CD4-positive, CD25-positive, alpha-beta regulatory T cell (primary cell): ENCODE measurements at regions not wholly inside any gene's neighbourhood (a gene's known extent, or its start where the extent isn't known, plus 50 kb on each side); places are given as distances from the start of the nearest gene placed in this dataset.

Experiments used
- ATAC-seq, 2 donors: fragments of 150-1000 bp; cut with Tn5 transposase; one replicate each; pipeline ENCODE4 v1.10.0; 2021; ENCODE audit warnings: low read depth in 2 of 2, moderate number of reproducible peaks in 2 of 2, moderate library complexity in 1 of 2
- DNase-seq, 3 donors: peaks; one replicate each; pipeline versions ENCODE4 v3.0.0 to v3.0.0-alpha.2; 2012 to 2022; ENCODE audit warnings: mixed read lengths in 1 of 3
- H3K27ac ChIP-seq: one replicate; pipeline ENCODE4 v1.7.0; 2013; ENCODE audit warnings: mild to moderate bottlenecking, low read length; ENCODE audit not compliant: insufficient read depth, poor library complexity, severe bottlenecking
- H3K27me3 ChIP-seq: one replicate; pipeline ENCODE4 v1.7.0; 2013; ENCODE audit warnings: low read length; ENCODE audit not compliant: control insufficient read depth, insufficient read depth
- H3K36me3 ChIP-seq: one replicate; pipeline ENCODE4 v1.7.0; 2013; ENCODE audit warnings: mild to moderate bottlenecking, low read length, moderate library complexity; ENCODE audit not compliant: control insufficient read depth, insufficient read depth
- H3K4me1 ChIP-seq: 2 replicates; pipeline ENCODE4 v1.7.0; 2013; ENCODE audit warnings: mild to moderate bottlenecking, low read length; ENCODE audit not compliant: insufficient read depth, control insufficient read depth, poor library complexity, severe bottlenecking
- H3K4me3 ChIP-seq: one replicate; pipeline ENCODE4 v1.7.0; 2013; ENCODE audit warnings: low read depth, mild to moderate bottlenecking, low read length, moderate library complexity
- H3K9me3 ChIP-seq, 2 experiments: 1 replicate in 1 of 2; 2 replicates in 1 of 2; pipeline ENCODE4 v1.7.0; 2013; ENCODE audit warnings: low read length in 2 of 2, mild to moderate bottlenecking in 1 of 2, moderate library complexity in 1 of 2; ENCODE audit not compliant: control insufficient read depth in 2 of 2
- H3K27ac Mint-ChIP-seq, 3 donors: one replicate each; pipeline ENCODE4 v1.8.0; 2020 to 2022; ENCODE audit warnings: mild to moderate bottlenecking in 3 of 3, mixed read lengths in 3 of 3, moderate library complexity in 2 of 3
- H3K27me3 Mint-ChIP-seq: one replicate; pipeline ENCODE4 v1.8.0; 2022; ENCODE audit warnings: mild to moderate bottlenecking, mixed read lengths
- H3K36me3 Mint-ChIP-seq: one replicate; pipeline ENCODE4 v1.8.0; 2020; ENCODE audit warnings: mixed read lengths
- H3K4me1 Mint-ChIP-seq, 4 donors: one replicate each; pipeline ENCODE4 v1.8.0; 2020 to 2022; ENCODE audit warnings: mixed read lengths in 4 of 4, mild to moderate bottlenecking in 1 of 4
- H3K4me3 Mint-ChIP-seq, 4 donors: one replicate each; pipeline ENCODE4 v1.8.0; 2020 to 2022; ENCODE audit warnings: mild to moderate bottlenecking in 4 of 4, mixed read lengths in 4 of 4, moderate library complexity in 3 of 4
- H3K9me3 Mint-ChIP-seq, 7 donors: one replicate each; pipeline ENCODE4 v1.8.0; 2020 to 2022; ENCODE audit warnings: mixed read lengths in 7 of 7, mild to moderate bottlenecking in 3 of 7, moderate library complexity in 2 of 7

- H3K27me3 ChIP-seq: no peaks in the 10 kb centered on the region
- Mint-ChIP-seq H3K27me3 (no peaks in the 10 kb centered on the region), H3K4me1 (no peaks in the 10 kb centered on the region), H3K36me3 (no peaks in the 10 kb centered on the region), H3K4me3 (no peak overlapping the region), H3K27ac (no peak overlapping the region), H3K9me3 (peaks cover 0 to 3% (median 0%) of the 10 kb centered on the region in 7 donors)
- no peaks in the 10 kb centered on the region for H3K4me1 ChIP-seq
- H3K9me3 ChIP-seq: no peaks in the 10 kb centered on the region
- DNase-seq (no peak), ATAC-seq (no peak)
- no peaks in the 10 kb centered on the region for H3K36me3 ChIP-seq
- no peak overlapping the region for H3K27ac ChIP-seq
- no peak overlapping the region for H3K4me3 ChIP-seq
Measured at GRCh38 chrX:137297167-137297566, 263.4 kb upstream of the GPR101 start.

DNA sequence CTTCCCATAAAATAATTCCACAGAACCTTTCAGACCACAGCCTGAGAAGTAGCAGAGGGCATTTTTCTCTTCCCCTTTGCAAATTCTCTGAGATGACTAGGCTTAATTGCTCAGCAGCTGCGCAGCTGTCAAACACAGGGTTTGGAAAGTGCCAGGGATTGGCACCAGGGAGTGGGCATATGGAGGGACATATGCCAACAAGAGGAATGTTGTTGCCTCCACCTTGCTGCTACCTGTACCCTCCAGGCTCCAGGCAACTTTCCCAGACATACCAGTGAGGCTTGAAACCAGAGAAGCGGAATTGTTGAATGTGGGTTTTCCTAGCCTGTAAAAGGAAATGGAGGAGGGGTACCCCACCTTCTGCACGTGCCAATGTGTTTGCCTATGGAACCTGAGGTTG is 256.2 kb upstream of the GPR101 start:
- Histone ChIP-seq H3K9me3 (no peaks in the 10 kb centered on the region), H3K4me3 (no peak overlapping the region), H3K27me3 (no peaks in the 10 kb centered on the region), H3K36me3 (no peaks in the 10 kb centered on the region), H3K4me1 (no peaks in the 10 kb centered on the region), H3K27ac (no peak overlapping the region)
- H3K4me1 Mint-ChIP-seq: no peaks in the 10 kb centered on the region
- H3K27me3 Mint-ChIP-seq: peaks cover 4% of the 10 kb centered on the region
- H3K36me3 Mint-ChIP-seq: no peaks in the 10 kb centered on the region
- peaks cover 0 to 4% (median 0%) of the 10 kb centered on the region in 7 donors for H3K9me3 Mint-ChIP-seq
- ATAC-seq (no peak), DNase-seq (no peak)
- no peak overlapping the region for H3K27ac Mint-ChIP-seq
- no peak overlapping the region for H3K4me3 Mint-ChIP-seq

GRCh38 chrX:137287191-137287590 is 253.4 kb upstream of the GPR101 start:
- no peaks in the 10 kb centered on the region for H3K27me3 ChIP-seq
- Mint-ChIP-seq H3K4me3 (no peak overlapping the region), H3K4me1 (no peaks in the 10 kb centered on the region), H3K27ac (no peak overlapping the region), H3K27me3 (peaks cover 4% of the 10 kb centered on the region), H3K9me3 (peaks cover 0 to 5% (median 0%) of the 10 kb centered on the region in 7 donors), H3K36me3 (no peaks in the 10 kb centered on the region)
- DNase-seq (no peak), ATAC-seq (no peak)
- no peaks in the 10 kb centered on the region for H3K36me3 ChIP-seq
- H3K9me3 ChIP-seq: no peaks in the 10 kb centered on the region
- no peaks in the 10 kb centered on the region for H3K4me1 ChIP-seq
- no peak overlapping the region for H3K4me3 ChIP-seq
- no peak overlapping the region for H3K27ac ChIP-seq

GRCh38 chrX:137286423-137286822 is 252.6 kb upstream of the GPR101 start:
- Mint-ChIP-seq H3K9me3 (peaks cover 0 to 4% (median 0%) of the 10 kb centered on the region in 7 donors), H3K27ac (no peak overlapping the region), H3K4me3 (no peak overlapping the region), H3K4me1 (no peaks in the 10 kb centered on the region), H3K36me3 (no peaks in the 10 kb centered on the region), H3K27me3 (peaks cover 4% of the 10 kb centered on the region)
- ATAC-seq (no peak), DNase-seq (no peak)
- H3K36me3 ChIP-seq: no peaks in the 10 kb centered on the region
- H3K9me3 ChIP-seq: no peaks in the 10 kb centered on the region
- no peaks in the 10 kb centered on the region for H3K27me3 ChIP-seq
- no peak overlapping the region for H3K4me3 ChIP-seq
- H3K27ac ChIP-seq: no peak overlapping the region
- H3K4me1 ChIP-seq: no peaks in the 10 kb centered on the region

- no peak overlapping the region for H3K27ac ChIP-seq
- no peaks in the 10 kb centered on the region for H3K4me1 Mint-ChIP-seq
- no peaks in the 10 kb centered on the region for H3K36me3 Mint-ChIP-seq
- ATAC-seq (no peak), DNase-seq (no peak)
- no peaks in the 10 kb centered on the region for H3K4me1 ChIP-seq
- H3K4me3 ChIP-seq: no peak overlapping the region
- H3K27me3 ChIP-seq: no peaks in the 10 kb centered on the region
- H3K27ac Mint-ChIP-seq: no peak overlapping the region
- H3K27me3 Mint-ChIP-seq: no peaks in the 10 kb centered on the region
- peaks cover 0 to 2% (median 0%) of the 10 kb centered on the region in 7 donors for H3K9me3 Mint-ChIP-seq
- H3K36me3 ChIP-seq: no peaks in the 10 kb centered on the region
- H3K4me3 Mint-ChIP-seq: no peak overlapping the region
- H3K9me3 ChIP-seq: no peaks in the 10 kb centered on the region
Measured at GRCh38 chrX:137278825-137279224, 245.0 kb upstream of the GPR101 start.

DNA sequence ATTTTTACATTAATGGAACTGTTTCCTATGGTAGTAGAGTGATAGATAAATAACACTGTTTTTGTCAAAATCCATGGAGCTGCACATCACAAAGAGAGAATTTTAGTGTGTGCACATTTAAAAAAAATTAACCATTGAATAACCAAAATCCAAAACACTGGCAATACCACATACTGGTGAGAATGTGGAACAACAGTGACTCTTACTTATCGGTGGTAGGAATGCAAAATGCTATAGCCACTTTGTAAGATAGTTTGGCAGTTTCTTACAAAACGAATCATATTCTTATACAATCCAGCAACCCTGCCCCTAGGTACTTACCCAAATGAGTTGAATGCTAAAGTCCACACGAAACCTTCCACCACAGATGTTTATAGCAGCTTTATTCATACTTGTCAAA is 229.6 kb upstream of the GPR101 start:
- Mint-ChIP-seq H3K27ac (no peak overlapping the region), H3K4me3 (peak overlapping the region in 1 of 4 donors; percentile 27), H3K27me3 (peaks cover 5% of the 10 kb centered on the region), H3K9me3 (peaks cover 0 to 2% (median 0%) of the 10 kb centered on the region in 7 donors), H3K4me1 (no peaks in the 10 kb centered on the region), H3K36me3 (no peaks in the 10 kb centered on the region)
- no peak for ATAC-seq
- Histone ChIP-seq H3K9me3 (no peaks in the 10 kb centered on the region), H3K27ac (no peak overlapping the region), H3K27me3 (no peaks in the 10 kb centered on the region), H3K4me1 (no peaks in the 10 kb centered on the region), H3K4me3 (no peak overlapping the region), H3K36me3 (no peaks in the 10 kb centered on the region)
- DNase-seq: no peak

GRCh38 chrX:137245183-137245582 is 211.4 kb upstream of the GPR101 start:
- H3K4me1 ChIP-seq: no peaks in the 10 kb centered on the region
- no peaks in the 10 kb centered on the region for H3K4me1 Mint-ChIP-seq
- no peaks in the 10 kb centered on the region for H3K36me3 ChIP-seq
- no peak overlapping the region for H3K27ac ChIP-seq
- no peaks in the 10 kb centered on the region for H3K27me3 Mint-ChIP-seq
- ATAC-seq (no peak), DNase-seq (no peak)
- no peak overlapping the region for H3K4me3 ChIP-seq
- no peak overlapping the region for H3K4me3 Mint-ChIP-seq
- H3K9me3 ChIP-seq: no peaks in the 10 kb centered on the region
- H3K27me3 ChIP-seq: no peaks in the 10 kb centered on the region
- no peaks in the 10 kb centered on the region for H3K36me3 Mint-ChIP-seq
- H3K9me3 Mint-ChIP-seq: peaks cover 0 to 3% (median 0%) of the 10 kb centered on the region in 7 donors
- H3K27ac Mint-ChIP-seq: no peak overlapping the region

DNA sequence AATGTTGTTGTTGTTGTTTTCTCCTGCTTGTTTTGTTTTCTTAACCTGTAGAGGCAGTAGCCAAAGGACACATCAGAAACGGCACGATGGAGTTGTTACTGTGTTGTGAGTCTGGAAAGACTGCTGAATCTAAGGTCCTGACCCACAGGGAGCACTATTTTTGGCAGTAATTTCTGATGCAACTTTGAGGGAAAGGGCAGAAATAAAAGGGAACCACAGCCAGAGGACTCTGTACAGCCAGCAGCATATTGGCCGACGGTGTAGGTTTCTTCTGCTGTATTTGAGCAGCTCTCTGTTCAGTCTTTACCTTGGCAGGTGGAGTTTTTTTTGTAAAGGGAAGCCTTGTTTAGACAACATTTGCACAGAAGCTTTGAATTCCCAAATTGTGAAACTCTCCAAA is 203.0 kb upstream of the GPR101 start:
- H3K27ac Mint-ChIP-seq: peak overlapping the region in 1 of 3 donors; percentile 11

More for the DNA sequence above, 203.0 kb upstream of the GPR101 start:
- Mint-ChIP-seq H3K4me3 (no peak overlapping the region), H3K9me3 (peaks cover 0 to 2% (median 0%) of the 10 kb centered on the region in 7 donors), H3K4me1 (no peaks in the 10 kb centered on the region), H3K36me3 (no peaks in the 10 kb centered on the region), H3K27me3 (peaks cover 4% of the 10 kb centered on the region)
- no peaks in the 10 kb centered on the region for H3K36me3 ChIP-seq
- no peak overlapping the region for H3K4me3 ChIP-seq
- no peak for DNase-seq
- no peaks in the 10 kb centered on the region for H3K27me3 ChIP-seq
- no peak for ATAC-seq
- no peak overlapping the region for H3K27ac ChIP-seq
- no peaks in the 10 kb centered on the region for H3K9me3 ChIP-seq
- no peaks in the 10 kb centered on the region for H3K4me1 ChIP-seq
